Retina (tissue), 1 donor: ENCODE measurements at regions not wholly inside any gene's neighbourhood (a gene's known extent, or its start where the extent isn't known, plus 50 kb on each side); places are given as distances from the start of the nearest gene placed in this dataset.

Experiments
- DNase-seq: peaks from one replicate; pipeline ENCODE4 v3.0.0-alpha.2; 2016

- DNase-seq = no peak
Observed at GRCh38 chr6:138716971-138717665, 56.5 kb upstream of the CCDC28A start.

DNA sequence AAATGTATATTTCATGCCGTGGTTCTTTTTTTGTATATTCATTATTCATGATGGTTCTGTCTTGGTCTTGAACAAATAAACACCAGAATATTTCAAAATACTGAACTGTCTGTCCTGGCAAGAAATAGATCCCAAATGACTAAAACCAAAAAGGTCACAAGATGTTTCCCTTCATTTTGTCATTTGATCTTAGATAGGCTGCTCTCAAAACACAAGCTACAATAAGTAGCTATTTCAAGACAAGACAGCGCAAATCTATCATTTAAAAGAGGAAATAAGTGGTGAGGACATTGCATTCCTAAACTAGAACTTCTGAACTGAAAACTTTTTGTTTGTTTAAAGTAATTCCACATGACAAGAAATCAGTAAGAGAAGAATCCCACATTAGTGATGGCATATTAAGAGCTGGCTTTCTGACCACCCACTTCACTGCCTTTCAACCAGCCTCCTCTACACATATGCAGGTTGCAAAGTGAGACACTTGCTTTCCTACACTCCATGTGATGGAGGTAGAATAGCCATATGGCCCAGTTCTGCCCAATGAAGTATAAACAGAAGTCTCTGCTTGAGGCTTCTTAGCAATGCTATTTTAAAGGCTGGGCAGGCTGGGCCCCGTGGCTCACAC is 54.4 kb upstream of the CCDC28A start:
- DNase-seq = no peak

DNA sequence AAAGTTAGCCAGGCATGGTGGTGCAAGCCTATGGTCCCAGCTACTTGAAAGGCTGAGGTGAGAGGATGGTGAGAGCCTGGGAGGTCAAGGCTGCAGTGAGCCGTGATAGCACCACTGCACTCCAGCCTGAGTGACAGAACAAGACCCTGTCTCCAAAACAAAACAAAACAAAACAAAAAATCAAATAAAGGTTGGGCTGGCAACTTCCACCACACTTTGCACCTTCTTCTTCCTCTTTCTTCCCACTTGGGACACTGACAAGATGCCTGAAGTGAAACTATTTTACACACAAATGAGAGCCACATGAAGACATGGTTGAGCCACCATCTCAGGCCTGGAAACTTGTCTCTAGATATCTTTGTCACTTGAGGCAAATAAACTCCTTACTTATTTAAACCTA is 53.8 kb upstream of the CCDC28A start:
- no peak for DNase-seq

DNA sequence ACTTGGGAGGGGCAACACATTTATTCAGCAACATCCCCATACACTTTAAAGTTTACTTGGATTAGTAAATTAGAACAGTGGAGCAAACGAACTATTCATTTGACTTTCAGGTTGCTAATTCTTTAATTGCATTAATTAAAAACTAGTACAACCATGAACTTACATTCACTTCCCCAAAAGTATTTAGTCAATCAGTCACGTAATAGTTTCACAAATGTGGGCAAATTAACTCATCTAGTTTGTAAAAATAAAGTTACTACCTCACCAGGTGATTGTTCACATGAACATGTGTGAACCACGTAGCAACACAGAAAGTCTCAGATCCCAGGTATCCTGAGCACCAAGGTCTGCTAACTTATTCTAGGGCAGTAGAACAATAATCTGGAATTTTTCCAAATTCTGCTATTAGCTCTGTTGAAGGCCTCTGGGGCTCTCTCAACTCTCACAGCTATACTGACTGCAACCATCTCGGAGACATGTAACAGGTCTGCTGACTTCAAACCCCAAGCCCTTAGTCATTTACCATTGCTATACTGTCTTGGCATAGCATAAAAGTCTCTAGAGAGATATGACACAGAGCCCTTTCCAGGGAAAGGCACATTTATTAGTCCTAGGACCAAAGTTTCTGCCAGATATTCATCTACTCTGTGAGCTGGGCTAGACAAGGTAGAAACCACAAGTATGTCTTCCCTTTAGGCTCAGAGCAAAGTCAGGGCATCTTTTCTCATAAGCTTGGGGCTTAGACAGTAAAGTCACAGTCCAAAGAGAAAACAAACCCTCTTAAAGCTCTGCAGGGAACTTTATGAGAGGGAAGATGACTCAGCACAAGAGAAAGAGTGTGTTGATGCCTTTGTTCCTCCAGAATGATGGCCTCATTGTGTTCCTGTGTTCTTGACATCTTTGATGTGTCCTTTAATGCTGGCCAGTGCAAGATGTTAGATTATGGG is 50.9 kb upstream of the CCDC28A start:
- no peak for DNase-seq
